AG09309 (cell line): ENCODE measurements at regions not wholly inside any gene's neighbourhood (a gene's known extent, or its start where the extent isn't known, plus 50 kb on each side); places are given as distances from the start of the nearest gene placed in this dataset.
"Not testable (repeated sequence)": the region's sequence is repeated elsewhere in the genome, so short reads cannot be mapped to it uniquely, and the experiment has no call there.

ENCODE experiments used
- DNase-seq: peaks from one replicate; pipeline ENCODE4 v3.0.0-alpha.2; 2010; ENCODE audit warnings: low read depth
- H3K4me3 ChIP-seq: 2 replicates; pipeline ENCODE4 v1.5.1; 2011; ENCODE audit warnings: mild to moderate bottlenecking, low read depth, low read length, moderate library complexity; ENCODE audit not compliant: control insufficient read depth
- TF ChIP-seq, protein P1 (sequence below): IDR thresholded peaks from 2 replicates; pipeline ENCODE4 v1.5.1; 2011; ENCODE audit warnings: mild to moderate bottlenecking, low read depth, low read length, inconsistent platforms; ENCODE audit not compliant: insufficient read depth, control insufficient read depth; ENCODE audit errors: missing control alignments

DNA sequence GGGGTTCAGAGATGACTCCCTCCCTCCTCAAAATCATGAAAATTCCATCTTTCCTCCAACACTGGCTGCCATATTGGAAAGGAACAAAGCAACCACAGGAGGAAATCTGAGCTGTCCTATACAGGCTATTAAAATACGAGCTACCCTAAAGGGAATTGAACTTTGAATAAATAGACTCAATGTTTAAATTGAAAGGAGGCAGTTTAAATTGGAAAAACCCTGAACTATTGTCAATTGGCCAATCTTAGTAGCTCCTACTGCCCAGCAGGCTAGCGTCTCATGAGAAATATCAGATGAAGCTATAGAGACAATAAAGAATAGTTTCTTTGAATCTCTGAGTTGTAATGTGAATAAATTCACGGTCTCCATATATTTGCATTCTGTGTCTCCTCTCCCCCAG, 85.4 kb upstream of the KCNE2 start:
- DNase-seq, result no peak
- TF ChIP-seq, protein P1, sequence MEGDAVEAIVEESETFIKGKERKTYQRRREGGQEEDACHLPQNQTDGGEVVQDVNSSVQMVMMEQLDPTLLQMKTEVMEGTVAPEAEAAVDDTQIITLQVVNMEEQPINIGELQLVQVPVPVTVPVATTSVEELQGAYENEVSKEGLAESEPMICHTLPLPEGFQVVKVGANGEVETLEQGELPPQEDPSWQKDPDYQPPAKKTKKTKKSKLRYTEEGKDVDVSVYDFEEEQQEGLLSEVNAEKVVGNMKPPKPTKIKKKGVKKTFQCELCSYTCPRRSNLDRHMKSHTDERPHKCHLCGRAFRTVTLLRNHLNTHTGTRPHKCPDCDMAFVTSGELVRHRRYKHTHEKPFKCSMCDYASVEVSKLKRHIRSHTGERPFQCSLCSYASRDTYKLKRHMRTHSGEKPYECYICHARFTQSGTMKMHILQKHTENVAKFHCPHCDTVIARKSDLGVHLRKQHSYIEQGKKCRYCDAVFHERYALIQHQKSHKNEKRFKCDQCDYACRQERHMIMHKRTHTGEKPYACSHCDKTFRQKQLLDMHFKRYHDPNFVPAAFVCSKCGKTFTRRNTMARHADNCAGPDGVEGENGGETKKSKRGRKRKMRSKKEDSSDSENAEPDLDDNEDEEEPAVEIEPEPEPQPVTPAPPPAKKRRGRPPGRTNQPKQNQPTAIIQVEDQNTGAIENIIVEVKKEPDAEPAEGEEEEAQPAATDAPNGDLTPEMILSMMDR, result no peak
- no peak overlapping the region for H3K4me3 ChIP-seq

DNA sequence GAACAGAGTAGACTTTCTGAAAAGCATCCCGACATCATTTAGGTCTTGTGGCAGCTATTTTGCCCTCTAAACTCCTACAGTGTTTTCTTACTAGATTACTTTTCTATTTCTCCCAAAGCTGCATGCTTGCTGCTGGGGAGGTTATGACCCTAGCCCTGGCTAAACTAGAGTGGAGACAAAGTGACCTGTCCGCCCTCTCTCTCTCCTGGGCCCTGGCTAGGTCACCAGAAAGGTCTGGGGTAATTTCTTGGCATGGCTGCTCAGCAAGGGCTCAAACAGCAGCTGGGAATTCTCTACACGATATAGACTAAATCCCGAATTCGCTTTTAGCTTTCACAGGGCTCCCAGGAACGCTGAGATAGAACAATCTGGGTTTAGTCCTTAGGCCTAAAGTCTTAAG, 84.5 kb upstream of the KCNE2 start:
- TF ChIP-seq, protein P1, result no peak
- DNase-seq, result no peak
- no peak overlapping the region for H3K4me3 ChIP-seq

DNA sequence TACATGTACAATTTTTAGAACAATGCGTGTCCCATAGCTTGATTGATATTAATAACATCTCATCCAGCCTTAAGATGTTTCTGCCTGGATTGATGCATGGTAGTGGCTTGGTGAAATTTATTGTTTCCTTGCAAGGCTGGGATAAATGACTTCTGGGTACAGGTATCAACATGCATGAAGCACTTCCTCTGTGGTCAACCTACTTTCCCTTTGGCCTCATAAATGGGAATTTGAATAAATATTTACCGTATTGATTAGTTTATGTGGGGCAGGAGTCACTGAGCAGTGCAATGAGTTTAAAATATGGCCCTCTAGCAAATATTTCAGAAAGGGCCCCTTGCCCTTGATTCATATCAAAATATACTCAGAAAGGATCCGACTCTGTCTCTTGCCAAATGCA, 83.9 kb upstream of the KCNE2 start:
- no peak for DNase-seq
- TF ChIP-seq, protein P1, result no peak
- no peak overlapping the region for H3K4me3 ChIP-seq

DNA sequence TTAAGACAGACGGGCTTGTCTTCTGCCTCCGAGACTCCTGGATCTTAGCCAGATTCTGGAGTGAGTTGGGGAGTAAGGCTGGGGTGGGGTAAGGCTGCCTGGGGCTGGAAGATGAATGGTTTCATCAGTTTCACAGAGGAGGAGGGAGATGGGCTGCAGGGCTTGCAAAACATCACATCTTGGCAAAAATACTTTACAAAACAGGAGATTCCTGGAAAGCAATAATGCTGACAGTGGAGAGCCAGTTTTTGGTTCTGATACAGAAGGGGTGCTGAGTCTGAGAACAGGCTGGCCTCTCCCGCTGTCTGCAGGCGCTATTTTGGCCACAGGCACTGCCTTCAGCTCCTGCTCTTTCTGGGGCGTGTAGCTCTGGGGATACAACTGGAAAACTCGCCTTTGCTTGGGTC, 83.4 kb upstream of the KCNE2 start:
- no peak for DNase-seq
- TF ChIP-seq, protein P1, result no peak
- H3K4me3 ChIP-seq, result no peak overlapping the region

DNA sequence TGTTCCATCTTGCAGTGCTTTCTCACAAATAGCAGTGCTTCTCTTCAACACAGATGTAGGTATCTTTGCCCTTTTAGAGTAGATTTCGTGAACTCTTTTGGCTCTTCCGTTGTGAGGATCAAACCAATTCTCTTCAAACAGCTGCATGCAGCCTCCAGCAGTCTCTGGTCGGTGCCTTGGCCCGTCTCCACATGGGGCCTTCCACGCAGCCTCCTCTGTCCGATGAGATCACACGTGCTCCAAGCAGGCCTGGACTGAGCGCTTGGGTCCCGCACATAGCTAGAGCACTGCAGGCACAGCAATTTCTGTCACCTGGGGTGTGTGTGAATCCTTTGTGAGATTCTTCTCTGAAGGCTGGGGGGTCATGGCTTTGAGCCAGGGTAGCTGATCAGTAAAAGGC, 82.8 kb upstream of the KCNE2 start:
- DNase-seq, result no peak
- TF ChIP-seq, protein P1, result no peak
- H3K4me3 ChIP-seq, result no peak overlapping the region

DNA sequence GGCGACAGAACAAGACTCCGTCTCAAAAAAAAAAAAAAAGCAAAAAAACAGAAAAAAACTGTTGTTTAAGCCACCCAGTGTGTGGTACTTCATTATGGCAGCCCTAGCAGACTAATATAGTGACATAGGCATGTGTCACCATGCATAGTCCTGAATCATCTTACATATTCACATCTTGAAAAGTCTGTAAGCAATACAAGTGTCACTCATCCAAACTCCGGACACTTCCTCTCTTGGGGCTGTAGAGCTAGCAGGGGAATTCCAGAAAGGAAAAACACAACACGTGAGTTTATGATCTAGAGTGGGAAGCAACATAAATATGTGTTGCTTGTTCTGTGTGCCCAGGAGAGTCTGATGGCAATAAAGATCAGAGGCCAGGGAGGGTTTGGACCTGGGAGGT, 81.6 kb upstream of the KCNE2 start:
- H3K4me3 ChIP-seq, result no peak overlapping the region
- no peak for DNase-seq
- TF ChIP-seq, protein P1, result no peak

DNA sequence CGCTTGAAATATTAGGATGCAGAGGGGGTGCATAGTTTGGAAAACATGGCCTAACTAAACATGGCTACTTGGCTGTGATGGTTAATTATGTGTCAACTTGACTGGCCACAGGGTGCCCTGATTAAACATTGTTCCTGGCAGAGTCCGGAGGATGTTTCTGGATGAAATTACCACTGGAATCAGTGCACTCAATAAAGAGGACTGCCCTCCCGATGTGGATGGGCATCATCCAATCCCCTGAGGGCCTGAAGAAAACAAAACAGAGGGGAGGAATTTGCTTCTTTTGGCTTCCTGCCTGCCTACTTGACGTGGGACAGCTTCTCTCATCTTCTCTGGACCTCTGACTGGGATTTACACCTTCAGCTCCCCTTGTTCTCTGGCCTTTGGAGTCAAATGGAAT, 79.1 kb upstream of the KCNE2 start:
- DNase-seq, result no peak
- TF ChIP-seq, protein P1, result no peak

DNA sequence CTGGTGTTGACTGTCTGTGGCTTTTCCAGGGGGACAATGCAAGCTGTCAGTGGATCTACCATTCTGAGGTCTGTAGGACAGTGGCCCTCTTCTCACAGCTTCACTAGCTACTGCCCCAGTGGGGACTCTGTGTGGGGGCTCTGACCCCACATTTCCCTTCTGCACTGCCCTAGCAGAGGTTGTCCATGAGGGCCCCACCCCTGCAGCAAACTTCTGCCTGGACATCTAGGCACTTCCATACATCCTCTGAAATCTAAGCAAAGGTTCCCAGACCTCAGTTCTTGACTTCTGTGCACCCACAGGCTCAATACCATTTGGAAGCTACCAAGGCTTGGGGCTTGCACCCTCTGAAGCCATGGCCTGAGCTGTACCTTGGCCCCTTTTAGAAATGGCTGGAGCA, 75.8 kb upstream of the KCNE2 start:
- DNase-seq, H3K4me3 ChIP-seq: not testable (repeated sequence)

More for the DNA sequence above, 79.1 kb upstream of the KCNE2 start:
- H3K4me3 ChIP-seq, result no peak overlapping the region
